GM04504 (cell line): ENCODE measurements at regions not wholly inside any gene's neighbourhood (a gene's known extent, or its start where the extent isn't known, plus 50 kb on each side); places are given as distances from the start of the nearest gene placed in this dataset.
"Not testable (repeated sequence)": the region's sequence is repeated elsewhere in the genome, so short reads cannot be mapped to it uniquely, and the experiment has no call there.

Experiments used
- DNase-seq: peaks from one replicate; pipeline ENCODE4 v3.0.0-alpha.2; 2012; ENCODE audit warnings: low read depth

DNA sequence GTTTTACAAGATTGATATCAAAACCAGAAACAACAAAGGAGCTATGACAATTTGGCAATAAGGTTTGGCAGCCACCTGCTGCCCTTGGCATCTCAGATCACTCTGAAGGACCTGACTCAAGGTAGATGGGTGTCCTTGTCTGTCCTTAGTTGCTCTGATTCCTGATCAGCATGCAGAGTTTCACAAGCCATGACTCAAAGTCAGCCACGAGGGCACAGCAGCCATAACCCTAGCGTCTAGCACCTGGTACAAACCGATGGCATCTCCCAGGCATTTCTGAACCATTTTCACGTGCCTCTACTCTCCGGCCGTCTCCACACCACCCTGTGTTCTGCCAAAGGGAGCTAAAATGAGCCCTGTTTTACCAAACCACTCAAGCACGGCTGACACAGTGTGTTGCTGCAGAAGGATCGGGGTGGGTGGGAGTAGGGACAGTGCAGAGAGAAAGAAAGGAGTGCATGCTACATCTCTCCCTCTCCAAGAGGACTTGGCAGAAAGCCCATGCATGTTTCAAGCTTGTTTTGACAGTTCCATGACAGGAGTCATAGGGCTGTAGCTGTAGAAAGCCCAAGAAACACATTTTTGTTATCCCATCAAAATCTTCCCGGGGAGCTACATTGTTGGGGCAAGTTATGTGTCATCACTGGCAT lies 297.3 kb downstream of the ABCC12 start:
- DNase-seq = no peak

DNA sequence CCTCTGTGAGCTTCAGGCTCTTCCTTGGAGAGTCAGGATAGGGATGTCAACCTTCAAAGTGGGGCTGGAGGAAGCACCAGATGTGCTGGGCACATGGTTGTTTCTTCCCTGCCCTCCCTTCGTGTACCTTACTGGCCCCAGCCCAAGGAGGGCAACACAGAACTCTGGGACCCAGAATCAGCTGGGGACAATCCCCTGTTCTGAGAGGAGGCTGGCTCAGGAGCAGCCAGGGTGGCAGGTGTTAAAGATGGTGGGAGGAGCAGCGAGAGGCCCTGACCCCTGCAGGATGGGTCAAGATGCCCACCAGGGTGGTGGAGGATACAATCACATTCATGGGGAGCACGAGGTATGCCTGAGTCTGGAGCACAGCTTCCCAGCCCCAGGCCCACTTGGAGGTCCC lies 300.4 kb downstream of the ABCC12 start:
- DNase-seq = no peak

DNA sequence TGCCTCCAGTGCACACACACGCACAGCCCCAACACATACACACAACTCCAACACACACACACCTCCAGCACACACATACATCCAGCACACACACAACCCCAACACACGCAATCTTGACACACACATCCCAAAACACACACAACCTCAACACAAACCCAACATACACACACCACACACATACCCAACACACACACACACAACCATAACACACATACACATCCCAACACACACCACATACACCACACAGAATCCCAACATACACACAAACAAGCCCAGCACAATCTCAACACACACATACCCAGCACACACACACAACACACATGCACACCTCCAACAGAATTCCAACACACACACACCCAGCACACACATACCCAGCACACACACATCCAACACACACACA lies 301.1 kb downstream of the ABCC12 start:
- DNase-seq = no peak

DNA sequence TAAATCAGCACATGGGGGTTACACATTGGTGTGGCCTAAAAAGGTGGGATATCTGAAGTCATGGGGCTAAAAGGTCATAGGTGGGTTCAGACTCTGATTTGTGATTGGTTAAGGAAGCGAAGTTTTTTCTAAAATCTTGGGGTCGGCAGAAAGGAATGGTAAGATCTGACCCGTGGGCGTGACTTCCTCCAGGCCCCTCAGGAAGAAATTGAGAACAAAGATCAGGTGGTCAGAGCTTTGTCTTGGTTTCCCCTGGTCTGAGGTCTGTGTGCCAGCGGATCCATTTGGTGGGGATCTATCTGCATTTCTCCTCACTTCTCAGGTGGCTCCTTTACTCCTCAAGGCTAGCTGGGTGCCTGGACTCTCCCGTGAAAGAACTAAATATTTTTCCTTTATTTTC lies 302.8 kb downstream of the ABCC12 start:
- DNase-seq = no peak

DNA sequence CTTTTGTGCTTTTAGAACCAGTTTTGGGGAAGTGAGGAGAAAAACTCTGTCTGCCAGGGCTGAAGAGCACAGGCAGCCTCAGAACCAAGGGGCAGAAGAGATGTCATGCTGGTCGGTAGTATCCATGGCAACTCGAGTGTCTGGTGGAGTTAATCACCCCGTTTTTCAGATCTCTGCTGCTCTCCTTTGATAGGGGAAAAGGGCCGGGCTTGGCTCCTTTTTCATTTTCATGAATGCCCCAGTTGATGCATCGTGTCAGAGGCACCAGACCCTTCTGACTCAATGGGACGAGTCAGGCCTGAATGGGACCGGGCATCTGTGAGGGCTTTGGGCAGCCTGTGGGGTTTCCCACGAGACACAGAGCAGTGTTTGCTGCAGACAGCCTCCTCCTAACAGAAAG lies 304.6 kb downstream of the ABCC12 start:
- DNase-seq = no peak

DNA sequence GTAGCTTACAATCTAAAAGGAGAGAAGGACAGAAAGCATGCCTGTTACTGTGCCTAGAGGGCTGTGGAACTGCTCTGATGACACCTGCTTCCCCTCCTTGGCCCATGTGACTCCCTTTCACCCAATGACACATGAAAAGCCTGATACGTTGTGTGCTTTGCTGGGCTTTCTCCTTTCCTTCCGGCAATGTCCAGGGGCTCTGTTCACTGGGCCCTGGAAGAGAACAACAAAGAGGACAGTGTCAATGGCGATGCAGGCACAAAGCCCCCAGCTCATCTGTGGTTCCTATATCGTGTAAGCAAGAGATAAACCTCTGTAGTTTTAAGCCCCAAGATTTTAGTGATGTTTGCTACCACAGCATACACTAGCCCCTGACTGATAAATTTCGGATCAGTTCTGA lies 306.1 kb downstream of the ABCC12 start:
- no peak for DNase-seq

DNA sequence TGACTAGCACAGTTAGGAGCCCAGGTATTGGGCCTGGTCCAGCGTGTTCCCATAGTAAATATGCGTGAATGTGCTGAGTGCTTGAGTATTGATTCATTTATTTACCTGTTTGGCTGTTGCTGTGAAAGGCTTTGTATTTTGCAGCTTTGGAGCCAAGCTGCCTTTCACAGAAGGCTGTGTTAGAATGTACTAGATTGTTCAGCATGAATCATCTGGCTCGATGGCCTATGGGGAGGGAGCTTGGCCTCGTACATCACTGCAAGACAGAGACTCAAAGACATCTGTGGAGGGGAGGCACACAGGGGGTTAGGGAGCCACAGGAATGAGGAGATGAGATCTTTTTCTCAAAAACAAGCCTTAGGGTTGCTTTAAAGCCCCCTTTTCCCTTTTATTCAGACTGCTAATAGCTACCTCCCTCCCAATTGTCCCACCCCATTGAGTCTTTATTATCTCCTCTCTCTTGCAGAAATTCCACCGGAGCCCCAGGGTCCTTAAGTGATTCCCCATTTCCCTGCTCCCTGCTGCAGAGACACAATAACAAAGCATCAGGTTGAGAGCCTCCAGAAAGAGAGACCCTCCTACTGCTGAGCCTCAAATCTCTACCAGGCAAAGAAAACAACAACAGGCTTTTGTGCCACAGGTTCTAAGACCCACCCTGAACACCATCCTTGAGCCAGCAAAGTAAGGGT lies 307.2 kb downstream of the ABCC12 start:
- DNase-seq = no peak

DNA sequence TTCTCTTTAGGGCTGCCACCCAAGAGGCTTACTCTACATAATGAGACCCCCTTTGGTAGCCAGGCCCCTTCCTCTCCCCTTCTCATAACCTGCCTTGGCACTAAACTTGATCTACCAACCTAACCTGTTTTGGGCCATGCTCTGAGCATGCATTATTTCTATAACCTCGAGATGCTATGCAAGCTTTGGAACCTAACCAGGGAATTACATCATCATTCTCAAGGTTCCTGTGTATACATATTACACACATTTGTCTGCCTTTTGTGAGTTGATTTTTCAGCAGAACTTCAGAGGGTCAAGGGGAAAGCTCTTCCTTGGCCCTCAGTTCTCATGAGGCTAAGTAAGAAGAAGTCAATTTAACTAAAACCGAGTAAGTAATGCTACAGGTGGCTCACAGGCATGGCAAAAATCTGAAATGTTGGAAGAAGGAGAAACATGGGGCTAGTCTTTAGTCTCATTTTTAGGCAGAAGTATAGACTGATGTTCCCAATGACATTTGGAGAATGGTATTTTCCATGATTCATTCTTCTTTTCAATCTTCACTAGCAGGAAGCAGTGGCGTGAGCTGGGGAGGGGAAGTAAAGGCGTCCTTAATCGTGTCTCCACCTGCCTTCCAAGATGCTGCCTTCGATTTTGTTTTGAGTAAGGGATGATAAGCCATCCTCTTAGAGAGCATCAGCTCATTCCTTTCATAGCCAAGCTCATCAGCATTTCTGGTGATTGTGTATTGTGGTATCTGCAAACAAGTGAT lies 308.4 kb downstream of the ABCC12 start:
- no peak for DNase-seq

DNA sequence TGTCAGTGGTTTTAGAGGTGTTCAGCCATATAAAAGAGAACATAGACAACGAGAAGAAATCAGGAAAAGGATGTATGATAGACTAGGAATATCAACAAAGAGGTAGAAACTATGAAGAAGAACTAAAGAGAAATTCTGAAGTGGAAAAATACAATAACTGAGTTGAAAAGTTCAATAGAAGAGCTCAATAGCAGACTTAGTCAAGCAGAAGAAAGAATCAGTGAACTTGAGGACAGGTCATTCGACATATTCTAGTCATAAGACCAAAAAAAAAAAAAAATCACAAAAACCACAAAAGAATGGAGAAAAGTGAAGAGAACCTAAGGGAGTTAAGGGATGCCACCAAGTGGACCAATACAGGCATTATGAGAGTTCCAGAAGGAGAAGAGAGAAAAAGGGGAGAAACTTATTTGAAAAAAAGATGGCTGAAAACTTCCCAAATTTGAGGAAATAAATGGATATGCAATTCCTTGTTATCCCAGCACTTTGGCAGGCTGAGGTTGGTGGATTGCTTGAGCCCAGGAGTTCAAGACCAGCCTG lies 321.2 kb downstream of the ABCC12 start:
- DNase-seq = no peak

DNA sequence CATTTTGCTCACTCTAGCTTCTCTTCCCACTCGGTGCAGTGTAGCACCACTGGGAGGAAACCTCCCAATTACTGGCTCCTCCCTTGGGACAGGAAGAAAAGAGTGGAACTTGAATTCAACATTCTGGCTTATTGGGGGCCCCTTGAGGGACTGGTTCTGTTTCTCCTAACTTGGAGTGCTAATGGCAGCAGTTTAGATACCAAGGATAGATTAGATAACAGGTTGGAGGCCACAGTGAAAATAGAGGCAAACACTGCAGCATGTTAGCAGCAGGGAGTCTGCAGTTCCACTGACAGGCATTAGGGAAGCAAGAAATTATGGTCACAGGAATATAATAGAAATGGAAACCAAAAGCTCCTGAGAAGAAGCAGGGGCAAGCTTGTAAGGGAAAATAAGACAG lies 322.0 kb downstream of the ABCC12 start:
- no peak for DNase-seq

DNA sequence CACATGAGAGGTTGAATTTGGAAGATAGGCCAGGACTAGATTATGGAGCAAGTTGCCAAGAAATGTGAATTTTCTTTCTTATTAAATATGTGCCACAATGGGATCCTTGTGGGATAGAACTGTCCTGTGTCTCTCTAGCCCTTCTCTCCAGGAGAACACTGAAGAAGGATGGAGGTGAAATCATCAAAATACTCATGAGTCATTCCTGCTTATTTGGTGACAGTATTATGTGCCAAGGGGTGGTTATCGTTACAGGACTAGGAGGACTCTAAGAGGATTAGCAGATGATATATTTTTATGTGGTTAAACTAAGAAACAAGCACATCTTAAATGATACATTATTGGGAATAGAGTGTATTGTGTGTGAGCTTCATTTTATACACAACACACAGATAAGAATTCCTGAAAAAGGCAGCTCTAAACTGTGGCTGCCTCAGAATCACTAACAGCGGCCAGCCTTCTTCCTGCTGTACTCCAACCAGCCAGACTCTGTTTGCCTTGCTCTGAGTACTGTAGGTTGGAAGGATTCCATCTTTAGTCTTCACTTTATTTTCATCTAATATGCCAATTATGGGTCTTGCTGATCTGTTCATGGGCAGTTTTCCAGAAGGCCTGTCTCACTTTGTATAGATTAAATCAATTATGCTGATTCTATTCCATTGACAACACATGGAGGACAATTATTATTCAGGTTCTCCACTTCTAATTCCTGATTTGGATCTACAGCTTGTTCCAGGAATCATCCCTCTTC lies 325.8 kb downstream of the ABCC12 start:
- no peak for DNase-seq

DNA sequence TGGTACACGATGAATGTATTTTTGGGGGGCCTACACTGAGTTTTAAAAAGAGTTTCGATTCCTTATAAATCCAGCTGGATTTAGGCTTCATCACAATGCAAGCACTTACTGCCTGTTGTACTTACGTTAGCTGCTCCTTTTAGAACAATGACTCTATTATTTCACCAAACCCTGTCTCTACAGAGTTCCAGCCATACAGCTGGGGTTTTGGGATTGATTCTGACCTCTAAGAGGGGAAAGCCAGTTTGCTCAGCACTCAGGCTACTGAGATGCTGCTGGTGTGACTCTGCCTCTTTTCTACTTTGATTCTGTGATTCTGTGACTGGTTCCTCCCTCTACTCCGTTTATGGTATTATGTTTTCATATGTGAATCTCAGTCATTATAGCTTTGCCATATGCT lies 329.7 kb downstream of the ABCC12 start:
- no peak for DNase-seq

DNA sequence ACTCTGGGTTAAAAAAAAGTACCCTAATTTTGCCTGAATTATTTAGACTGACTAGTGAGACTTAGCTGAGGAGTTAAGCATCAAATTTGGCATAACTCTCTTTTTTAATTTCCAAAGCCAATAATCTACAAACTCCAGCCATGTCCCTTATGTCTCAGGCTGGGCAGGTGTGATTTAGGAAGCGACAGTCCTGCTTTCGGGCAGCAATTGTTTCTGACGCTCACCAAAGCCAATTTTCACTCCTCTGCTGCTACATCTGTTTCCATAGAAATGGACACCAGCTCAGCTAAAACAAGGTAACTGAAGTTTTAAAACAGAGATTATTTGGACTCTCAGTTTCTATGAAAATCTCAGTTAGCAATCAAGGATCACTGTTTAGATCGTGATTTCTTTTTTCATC lies 338.7 kb downstream of the ABCC12 start:
- DNase-seq = no peak

DNA sequence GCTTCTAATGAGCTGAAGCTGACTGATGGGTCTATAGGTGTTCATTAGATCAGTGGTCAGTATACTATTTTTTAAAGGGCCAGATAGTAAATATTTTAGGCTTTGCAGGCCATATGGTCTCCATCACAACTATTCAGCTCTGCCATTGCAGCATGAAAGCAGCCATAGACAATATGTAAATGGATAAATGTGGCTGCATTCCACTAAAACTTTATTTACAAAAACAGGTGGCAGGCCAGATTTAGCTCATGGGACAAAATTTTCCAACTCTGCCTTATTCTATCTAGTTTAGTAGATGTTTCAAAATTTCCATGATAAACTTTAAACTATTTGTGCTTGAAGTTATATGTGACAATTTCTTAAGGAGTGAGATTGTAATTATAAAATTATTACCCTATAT lies 339.3 kb downstream of the ABCC12 start:
- DNase-seq = no peak

DNA sequence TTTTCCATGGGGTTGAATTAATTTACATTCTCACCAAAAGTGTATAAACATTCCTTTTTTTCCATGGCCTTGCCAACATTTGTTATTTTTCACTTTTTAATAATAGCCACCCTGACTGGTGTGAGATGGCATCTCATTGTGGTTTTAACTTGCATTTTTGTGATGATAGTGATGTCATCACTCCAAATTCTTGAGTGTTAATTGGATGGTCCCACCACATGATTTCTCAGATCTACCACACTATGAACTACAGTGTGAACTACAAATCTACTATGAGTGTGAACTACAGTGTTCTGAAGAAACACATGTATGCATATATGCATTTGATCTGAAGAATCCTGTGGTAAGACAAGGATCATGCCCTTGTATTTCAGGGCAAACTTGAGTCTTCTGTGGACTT lies 340.1 kb downstream of the ABCC12 start:
- no peak for DNase-seq

DNA sequence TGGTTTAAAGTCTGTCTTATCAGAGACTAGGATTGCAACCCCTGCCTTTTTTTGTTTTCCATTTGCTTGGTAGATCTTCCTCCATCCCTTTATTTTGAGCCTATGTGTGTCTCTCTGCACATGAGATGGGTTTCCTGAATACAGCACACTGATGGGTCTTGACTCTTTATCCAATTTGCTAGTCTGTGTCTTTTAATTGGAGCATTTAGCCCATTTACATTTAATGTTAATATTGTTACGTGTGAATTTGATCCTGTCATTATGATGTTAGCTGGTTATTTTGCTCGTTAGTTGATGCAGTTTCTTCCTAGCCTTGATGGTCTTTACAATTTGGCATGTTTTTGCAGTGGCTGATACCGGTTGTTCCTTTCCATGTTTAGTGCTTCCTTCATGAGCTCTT lies 344.0 kb downstream of the ABCC12 start:
- not testable (repeated sequence) for DNase-seq

DNA sequence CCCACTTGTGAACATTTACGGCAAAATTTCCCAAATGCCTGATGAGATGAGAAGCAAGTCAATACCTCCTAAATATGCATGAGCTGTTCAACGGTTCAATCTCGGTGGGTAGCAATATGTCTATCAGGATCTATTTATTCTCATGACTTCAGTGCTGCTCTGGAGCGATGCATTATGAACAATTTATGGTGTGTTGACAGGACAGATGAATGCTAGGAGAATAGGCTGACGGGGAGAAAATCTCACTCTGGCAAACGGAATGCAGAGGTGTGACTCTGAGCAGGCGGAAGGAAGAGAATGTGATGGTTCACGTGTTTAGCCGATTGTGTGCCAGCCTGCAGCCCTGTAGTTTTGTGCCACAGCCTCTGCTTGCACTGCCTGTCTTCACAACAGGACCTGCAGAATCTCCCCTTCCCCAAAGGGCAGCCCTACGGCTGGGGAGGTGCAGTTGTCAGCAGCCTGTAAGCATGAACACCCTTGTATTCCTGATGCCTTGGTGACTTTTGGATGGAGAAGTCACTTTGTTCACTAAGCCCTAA lies 345.2 kb downstream of the PHKB start:
- no peak for DNase-seq

DNA sequence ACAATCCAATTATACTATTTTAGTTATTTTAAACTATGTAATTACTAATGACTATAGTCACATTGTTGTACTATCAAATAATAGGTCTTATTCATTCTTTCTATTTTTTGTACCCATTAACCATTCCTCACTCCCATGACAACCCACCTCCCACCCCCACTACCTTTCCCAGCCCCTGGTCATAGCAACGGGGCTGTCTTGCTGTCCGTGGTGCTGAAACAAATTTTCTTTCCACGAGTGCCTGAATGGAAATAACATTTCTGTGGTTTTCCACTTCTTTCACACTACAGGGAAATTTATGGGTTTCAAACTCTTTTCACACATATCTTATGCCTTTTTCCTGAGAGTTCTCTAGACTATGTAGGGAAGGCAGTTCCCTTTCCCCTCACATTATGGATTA lies 326.6 kb downstream of the PHKB start:
- DNase-seq = no peak

DNA sequence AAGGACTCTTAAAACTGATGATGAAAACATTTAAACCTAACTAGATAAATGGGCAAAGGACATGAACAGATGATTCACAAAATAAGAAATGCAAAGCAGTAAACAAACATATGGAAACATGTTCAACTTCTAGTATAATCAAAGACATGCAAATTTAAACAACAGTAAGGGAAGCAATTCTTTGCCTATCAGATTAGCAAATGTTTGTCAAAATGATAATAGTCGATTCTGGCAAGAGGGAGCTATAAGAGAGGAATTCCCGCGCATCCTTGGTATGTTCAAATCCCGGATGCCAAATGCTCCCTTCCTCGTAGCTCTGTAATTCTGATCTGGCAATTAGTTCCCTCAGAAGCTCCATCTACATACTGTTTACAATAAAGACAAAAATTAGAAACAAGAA lies 320.5 kb downstream of the PHKB start:
- no peak for DNase-seq

DNA sequence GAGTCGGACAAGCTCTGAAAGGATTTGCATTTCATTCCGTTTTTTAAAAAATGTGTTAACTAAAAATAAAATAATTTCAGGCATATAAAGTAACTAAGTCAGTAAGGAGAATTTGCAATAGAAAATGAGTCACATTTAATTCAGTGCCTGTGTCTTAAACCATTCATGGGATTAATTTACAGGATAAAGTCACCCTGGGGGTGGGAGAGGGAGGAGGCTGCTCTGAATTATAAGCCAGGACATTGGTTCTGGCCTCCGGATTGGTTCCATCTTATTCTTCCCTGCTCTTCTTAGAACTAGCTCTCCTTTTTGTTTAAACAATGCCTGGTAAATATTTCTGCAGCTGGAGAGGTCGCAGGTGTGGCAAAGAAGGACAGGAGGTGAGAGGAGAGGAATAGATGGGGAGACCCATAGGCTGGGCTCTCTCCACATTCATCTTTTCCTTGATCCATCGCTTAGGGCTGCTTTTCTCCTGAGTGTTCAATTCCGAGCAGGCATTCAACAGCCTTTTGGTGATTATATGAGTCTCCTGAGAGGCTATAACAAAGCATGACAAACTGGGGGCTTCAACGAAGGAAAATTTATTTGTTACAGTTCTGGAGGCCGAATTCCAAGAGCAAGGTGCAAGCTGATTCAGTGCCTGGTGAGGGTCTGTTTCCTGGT lies 319.2 kb downstream of the PHKB start:
- DNase-seq = no peak

DNA sequence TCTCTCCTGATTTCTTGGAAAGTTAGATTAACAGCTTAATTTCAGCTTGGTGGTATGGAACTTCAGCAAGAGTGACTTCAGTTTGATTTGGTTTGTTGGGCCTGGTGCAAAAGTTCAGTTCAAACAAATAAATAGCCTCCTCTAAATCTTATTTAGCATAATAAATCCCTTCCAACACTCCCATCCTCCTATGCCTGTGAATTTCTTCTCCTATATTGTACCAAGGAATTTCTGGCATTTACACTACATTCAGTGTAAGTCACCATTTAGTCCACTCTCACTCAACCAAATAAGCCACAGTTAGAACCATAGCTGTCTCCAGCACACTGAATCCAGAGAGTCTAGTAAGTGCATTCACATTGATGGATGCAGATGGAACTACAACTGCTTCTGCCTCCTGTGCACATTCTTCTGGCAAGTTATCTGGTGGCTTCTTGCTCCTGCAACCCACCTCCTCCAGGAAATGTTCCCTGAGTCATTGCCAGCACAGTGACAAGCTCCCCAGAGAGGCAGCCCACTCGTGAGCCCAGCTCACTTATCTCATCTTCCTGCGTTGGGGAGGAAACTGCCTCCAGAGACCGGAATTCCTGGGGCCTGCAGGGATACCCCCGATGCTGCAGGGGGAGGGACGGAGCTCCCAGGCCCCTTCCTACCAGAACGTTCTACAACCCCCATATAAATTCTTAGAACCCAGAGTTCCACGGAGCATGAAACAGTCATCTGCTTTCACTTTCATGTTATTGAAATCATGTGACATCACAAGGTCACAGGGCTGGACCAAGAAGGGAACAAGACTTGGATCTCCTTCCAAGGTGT lies 318.3 kb downstream of the PHKB start:
- no peak for DNase-seq
